ENCODE measurements at regions not wholly inside any gene's neighbourhood (a gene's known extent, or its start where the extent isn't known, plus 50 kb on each side); places are given as distances from the start of the nearest gene placed in this dataset.

- Mint-ChIP-seq H3K27me3 (ENCODE audit: unreplicated experiment) (no peaks in the 10 kb centered on the region), H3K9me3 (ENCODE audit: unreplicated experiment) (peaks cover 11% of the 10 kb centered on the region)
These were observed 234.3 kb upstream of the NCKAP5 start for GRCh38 chr2:133802409-133803039.

GRCh38 chr2:133806564-133806963 lies 238.3 kb upstream of the NCKAP5 start:
- no peak for DNase-seq (ENCODE audit: extremely low spot score, unreplicated experiment)
- no peaks in the 10 kb centered on the region for H3K27me3 Mint-ChIP-seq (ENCODE audit: unreplicated experiment)
- no peaks in the 10 kb centered on the region for H3K9me3 Mint-ChIP-seq (ENCODE audit: unreplicated experiment)
- TF ChIP-seq CTCF (IDR thresholded peaks at IDR 0.05): no peak
- no peak overlapping the region for H3K4me3 Mint-ChIP-seq (ENCODE audit: unreplicated experiment)
- H3K27ac Mint-ChIP-seq (ENCODE audit: unreplicated experiment): no peak overlapping the region
- H3K36me3 Mint-ChIP-seq (ENCODE audit: unreplicated experiment): no peaks in the 10 kb centered on the region
- H3K4me1 Mint-ChIP-seq (ENCODE audit: unreplicated experiment): no peaks in the 10 kb centered on the region

More at GRCh38 chr2:133802409-133803039, 234.3 kb upstream of the NCKAP5 start:
- H3K27ac Mint-ChIP-seq (ENCODE audit: unreplicated experiment): no peak overlapping the region
- no peaks in the 10 kb centered on the region for H3K36me3 Mint-ChIP-seq (ENCODE audit: unreplicated experiment)
- H3K4me3 Mint-ChIP-seq (ENCODE audit: unreplicated experiment): no peak overlapping the region
- no peaks in the 10 kb centered on the region for H3K4me1 Mint-ChIP-seq (ENCODE audit: unreplicated experiment)
- no peak for DNase-seq (ENCODE audit: extremely low spot score, unreplicated experiment)
- TF ChIP-seq CTCF (IDR thresholded peaks at IDR 0.05): no peak

- no peak for DNase-seq (ENCODE audit: extremely low spot score, unreplicated experiment)
- no peak overlapping the region for H3K4me3 Mint-ChIP-seq (ENCODE audit: unreplicated experiment)
- TF ChIP-seq CTCF (IDR thresholded peaks at IDR 0.05): no peak
- no peaks in the 10 kb centered on the region for H3K9me3 Mint-ChIP-seq (ENCODE audit: unreplicated experiment)
- H3K27ac Mint-ChIP-seq (ENCODE audit: unreplicated experiment): no peak overlapping the region
- H3K36me3 Mint-ChIP-seq (ENCODE audit: unreplicated experiment): no peaks in the 10 kb centered on the region
- peaks cover 4% of the 10 kb centered on the region for H3K4me1 Mint-ChIP-seq (ENCODE audit: unreplicated experiment)
- H3K27me3 Mint-ChIP-seq (ENCODE audit: unreplicated experiment): no peaks in the 10 kb centered on the region
These were observed 241.2 kb upstream of the NCKAP5 start for GRCh38 chr2:133809485-133809884.

GRCh38 chr2:133810559-133810958 lies 242.3 kb upstream of the NCKAP5 start:
- no peak for DNase-seq (ENCODE audit: extremely low spot score, unreplicated experiment)
- Mint-ChIP-seq H3K27ac (ENCODE audit: unreplicated experiment) (no peak overlapping the region), H3K36me3 (ENCODE audit: unreplicated experiment) (no peaks in the 10 kb centered on the region), H3K27me3 (ENCODE audit: unreplicated experiment) (no peaks in the 10 kb centered on the region), H3K9me3 (ENCODE audit: unreplicated experiment) (no peaks in the 10 kb centered on the region), H3K4me1 (ENCODE audit: unreplicated experiment) (peaks cover 15% of the 10 kb centered on the region), H3K4me3 (ENCODE audit: unreplicated experiment) (no peak overlapping the region)
- TF ChIP-seq CTCF (IDR thresholded peaks at IDR 0.05): no peak

- Mint-ChIP-seq H3K27ac (ENCODE audit: unreplicated experiment) (no peak overlapping the region), H3K9me3 (ENCODE audit: unreplicated experiment) (no peaks in the 10 kb centered on the region), H3K4me3 (ENCODE audit: unreplicated experiment) (no peak overlapping the region), H3K4me1 (ENCODE audit: unreplicated experiment) (peaks cover 24% of the 10 kb centered on the region), H3K36me3 (ENCODE audit: unreplicated experiment) (no peaks in the 10 kb centered on the region), H3K27me3 (ENCODE audit: unreplicated experiment) (no peaks in the 10 kb centered on the region)
- no peak for DNase-seq (ENCODE audit: extremely low spot score, unreplicated experiment)
- no peak for TF ChIP-seq CTCF (IDR thresholded peaks at IDR 0.05)
These were observed 243.3 kb upstream of the NCKAP5 start for GRCh38 chr2:133811409-133812125.

Data from osteocyte (in vitro differentiated cells).